ENCODE measurements at regions not wholly inside any gene's neighbourhood (a gene's known extent, or its start where the extent isn't known, plus 50 kb on each side); places are given as distances from the start of the nearest gene placed in this dataset.
"Not testable (repeated sequence)": the region's sequence is repeated elsewhere in the genome, so short reads cannot be mapped to it uniquely, and the experiment has no call there.

GRCh38 chr6:81455641-81456040 lies 296.8 kb downstream of the TENT5A start:
- no peak for DNase-seq

- DNase-seq: no peak
These were observed 300.7 kb downstream of the TENT5A start for GRCh38 chr6:81451787-81452186.

- no peak for DNase-seq
These were observed 302.3 kb downstream of the TENT5A start for GRCh38 chr6:81450180-81450579.

GRCh38 chr6:81446509-81446908 lies 306.0 kb downstream of the TENT5A start:
- DNase-seq: no peak

- DNase-seq: no peak
These were observed 313.1 kb downstream of the TENT5A start for GRCh38 chr6:81439417-81439816.

- no peak for DNase-seq
These were observed 315.5 kb downstream of the TENT5A start for GRCh38 chr6:81436990-81437389.

- no peak for DNase-seq
These were observed 339.2 kb downstream of the TENT5A start for GRCh38 chr6:81413306-81413705.

GRCh38 chr6:81401970-81402690 lies 350.4 kb downstream of the TENT5A start:
- DNase-seq: no peak

GRCh38 chr6:81396916-81397315 lies 355.6 kb downstream of the TENT5A start:
- DNase-seq: no peak

- no peak for DNase-seq
These were observed 365.3 kb downstream of the TENT5A start for GRCh38 chr6:81387163-81387562.

GRCh38 chr6:81384921-81385320 lies 367.6 kb downstream of the TENT5A start:
- no peak for DNase-seq

GRCh38 chr6:81383472-81383871 lies 369.0 kb downstream of the TENT5A start:
- DNase-seq: no peak

GRCh38 chr6:81382852-81383251 lies 369.6 kb downstream of the TENT5A start:
- no peak for DNase-seq

- no peak for DNase-seq
These were observed 371.0 kb downstream of the TENT5A start for GRCh38 chr6:81381382-81381916.

- no peak for DNase-seq
These were observed 371.7 kb downstream of the TENT5A start for GRCh38 chr6:81380718-81381338.

GRCh38 chr6:81376745-81377144 lies 375.7 kb downstream of the TENT5A start:
- no peak for DNase-seq

GRCh38 chr6:81373414-81373813 lies 379.1 kb downstream of the TENT5A start:
- DNase-seq: no peak

GRCh38 chr6:81371930-81372329 lies 380.6 kb downstream of the TENT5A start:
- no peak for DNase-seq

- DNase-seq: no peak
These were observed 385.5 kb downstream of the TENT5A start for GRCh38 chr6:81366972-81367371.

- no peak for DNase-seq
These were observed 390.2 kb downstream of the TENT5A start for GRCh38 chr6:81362246-81362645.

GRCh38 chr6:81353262-81353661 lies 399.2 kb downstream of the TENT5A start:
- no peak for DNase-seq

GRCh38 chr6:81344026-81344425 lies 408.5 kb downstream of the TENT5A start:
- not testable (repeated sequence) for DNase-seq

GRCh38 chr6:81340946-81341345 lies 411.5 kb downstream of the TENT5A start:
- no peak for DNase-seq

GRCh38 chr6:81331526-81331925 lies 421.0 kb downstream of the TENT5A start:
- no peak for DNase-seq

GRCh38 chr6:81328700-81329099 lies 423.8 kb downstream of the TENT5A start:
- no peak for DNase-seq

All from inflammatory macrophage treated with lipopolysaccharide for 4 hours (primary cell).